ENCODE measurements at regions not wholly inside any gene's neighbourhood (a gene's known extent, or its start where the extent isn't known, plus 50 kb on each side); places are given as distances from the start of the nearest gene placed in this dataset.
"Not testable (repeated sequence)": the region's sequence is repeated elsewhere in the genome, so short reads cannot be mapped to it uniquely, and the experiment has no call there.

DNA sequence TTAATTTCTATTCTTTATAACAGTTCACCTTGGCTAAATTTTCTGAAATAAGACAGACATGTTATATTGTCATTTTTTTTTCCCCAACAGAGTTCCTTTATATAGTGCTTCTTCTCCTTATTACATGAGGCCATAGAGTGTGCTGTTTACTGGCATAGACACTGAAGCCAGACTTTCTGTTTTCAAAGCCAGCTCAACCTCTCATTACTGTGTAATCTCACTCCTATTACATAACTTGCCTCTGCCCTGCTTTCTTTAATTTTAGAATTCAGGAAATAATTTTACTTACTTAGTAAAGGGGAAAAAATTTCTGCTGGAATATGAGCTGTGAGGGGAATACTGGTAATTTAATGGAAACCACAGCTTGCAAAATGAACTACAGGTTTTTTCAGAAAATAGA is 1380.4 kb downstream of the SLITRK1 start:
- H3K27ac ChIP-seq: no peak overlapping the region
- H3K4me1 ChIP-seq: no peaks in the 10 kb centered on the region
- no peak overlapping the region for H3K4me3 ChIP-seq
- DNase-seq (no peak), ATAC-seq (ENCODE audit: low FRiP score in 2 of 2) (no peak)
- H3K27me3 ChIP-seq: no peaks in the 10 kb centered on the region
- no peaks in the 10 kb centered on the region for H3K36me3 ChIP-seq
- TF ChIP-seq CTCF (IDR thresholded peaks at IDR 0.05): no peak
- TF ChIP-seq EP300 (IDR thresholded peaks at IDR 0.05): no peak
- no peak for TF ChIP-seq POLR2AphosphoS5 (IDR thresholded peaks at IDR 0.05)
- no peak for TF ChIP-seq POLR2A (IDR thresholded peaks at IDR 0.05)
- no peaks in the 10 kb centered on the region for H3K9me3 ChIP-seq

DNA sequence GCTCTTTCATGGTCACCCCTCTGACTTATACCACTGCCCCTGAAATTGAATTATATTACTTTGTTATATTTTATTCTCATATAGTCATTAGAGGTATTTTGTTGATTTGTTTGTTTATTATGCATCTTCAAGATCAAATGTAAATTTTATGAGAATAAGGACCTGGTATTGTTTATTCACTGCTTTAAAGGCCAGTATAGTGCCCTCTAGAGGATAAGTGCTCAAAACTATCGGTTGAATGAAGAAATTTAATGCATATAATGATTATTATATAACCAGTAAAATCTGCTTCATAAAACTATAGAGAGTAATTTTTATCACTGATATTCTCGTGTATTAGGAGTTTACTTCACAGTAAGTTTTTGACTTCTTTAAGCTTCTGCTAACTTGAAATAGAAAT is 1401.9 kb downstream of the SLITRK1 start:
- Histone ChIP-seq H3K27me3 (no peaks in the 10 kb centered on the region), H3K4me1 (no peaks in the 10 kb centered on the region), H3K9me3 (no peaks in the 10 kb centered on the region), H3K36me3 (no peaks in the 10 kb centered on the region), H3K4me3 (no peak overlapping the region), H3K27ac (no peak overlapping the region)
- DNase-seq (no peak), ATAC-seq (ENCODE audit: low FRiP score in 2 of 2) (no peak)
- 46 to 52% methylated on average over 2 of the region's 2 CpGs for WGBS, 2 donors
- no peak for TF ChIP-seq POLR2AphosphoS5 (IDR thresholded peaks at IDR 0.05)
- no peak for TF ChIP-seq CTCF (IDR thresholded peaks at IDR 0.05)
- TF ChIP-seq POLR2A (IDR thresholded peaks at IDR 0.05): no peak
- TF ChIP-seq EP300 (IDR thresholded peaks at IDR 0.05): no peak

- Histone ChIP-seq H3K9me3 (no peaks in the 10 kb centered on the region), H3K27ac (no peak overlapping the region), H3K36me3 (no peaks in the 10 kb centered on the region), H3K4me1 (no peaks in the 10 kb centered on the region), H3K4me3 (no peak overlapping the region), H3K27me3 (no peaks in the 10 kb centered on the region)
- TF ChIP-seq EP300 (IDR thresholded peaks at IDR 0.05) (no peak), CTCF (IDR thresholded peaks at IDR 0.05) (no peak), POLR2AphosphoS5 (IDR thresholded peaks at IDR 0.05) (no peak), POLR2A (IDR thresholded peaks at IDR 0.05) (no peak)
- WGBS, 2 donors: 50 to 69% methylated on average over 1 of the region's 1 CpG
- DNase-seq (no peak), ATAC-seq (ENCODE audit: low FRiP score in 2 of 2) (no peak)
Observed at GRCh38 chr13:82477436-82477835, 1404.8 kb downstream of the SLITRK1 start.

DNA sequence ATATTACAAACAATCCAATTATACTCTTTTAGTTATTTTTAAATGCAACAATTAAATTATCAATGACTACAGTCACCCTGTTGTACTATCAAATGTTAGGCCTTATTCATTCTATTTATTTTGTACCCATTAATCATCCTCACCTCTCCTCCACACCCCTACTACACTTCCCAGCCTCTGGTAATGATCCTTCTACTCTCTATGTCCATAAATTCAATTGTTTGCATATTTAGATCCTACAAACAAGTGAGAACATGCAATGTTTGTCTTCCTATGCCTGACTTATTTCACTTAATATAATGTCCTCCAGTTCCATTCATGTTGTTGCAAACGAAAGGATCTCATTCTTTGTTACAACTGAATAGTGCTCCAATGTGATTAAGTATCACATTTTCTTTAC is 1414.6 kb downstream of the SLITRK1 start:
- ATAC-seq (ENCODE audit: low FRiP score in 2 of 2): no peak
- Histone ChIP-seq H3K36me3 (no peaks in the 10 kb centered on the region), H3K27me3 (no peaks in the 10 kb centered on the region), H3K4me1 (no peaks in the 10 kb centered on the region), H3K4me3 (no peak overlapping the region), H3K27ac (no peak overlapping the region), H3K9me3 (no peaks in the 10 kb centered on the region)
- 52 to 65% methylated on average over 1 of the region's 1 CpG for WGBS, 2 donors
- DNase-seq: no peak
- no peak for TF ChIP-seq POLR2AphosphoS5 (IDR thresholded peaks at IDR 0.05)
- no peak for TF ChIP-seq POLR2A (IDR thresholded peaks at IDR 0.05)
- TF ChIP-seq CTCF (IDR thresholded peaks at IDR 0.05): no peak
- no peak for TF ChIP-seq EP300 (IDR thresholded peaks at IDR 0.05)

DNA sequence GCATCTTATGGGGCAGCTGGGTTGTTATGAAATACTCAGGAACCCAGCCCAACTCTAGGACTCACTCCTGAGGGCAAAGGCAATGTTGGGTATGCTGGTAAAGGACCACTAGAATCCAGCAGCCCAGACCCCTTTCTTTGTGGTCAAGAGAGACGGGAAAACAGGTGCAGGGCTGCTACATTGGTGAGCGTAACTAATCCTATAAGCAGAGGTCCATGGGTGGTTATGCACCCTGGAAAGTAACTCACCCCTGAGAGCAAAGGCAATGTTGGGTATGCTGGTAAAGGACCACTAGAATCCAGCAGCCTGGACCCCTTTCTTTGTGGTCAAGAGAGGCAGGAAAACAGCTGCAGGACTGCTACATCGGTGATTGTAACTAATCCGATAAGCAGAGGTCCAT is 1422.7 kb downstream of the SLITRK1 start:
- not testable (repeated sequence) for H3K27ac ChIP-seq; ATAC-seq (ENCODE audit: low FRiP score in 2 of 2)
- WGBS, 2 donors: 68 to 82% methylated on average over 4 of the region's 4 CpGs

More for the DNA sequence above, 1422.7 kb downstream of the SLITRK1 start:
- H3K27me3 ChIP-seq, H3K36me3 ChIP-seq, H3K4me1 ChIP-seq, DNase-seq, H3K9me3 ChIP-seq, H3K4me3 ChIP-seq: not testable (repeated sequence)

Data from upper lobe of left lung (tissue), 6 donors.